HG02623 (cell line): ENCODE measurements at regions not wholly inside any gene's neighbourhood (a gene's known extent, or its start where the extent isn't known, plus 50 kb on each side); places are given as distances from the start of the nearest gene placed in this dataset.
"Not testable (repeated sequence)": the region's sequence is repeated elsewhere in the genome, so short reads cannot be mapped to it uniquely, and the experiment has no call there.

Experiments used
- ATAC-seq: cut with Tn5 transposase; IDR thresholded peaks from one replicate; pipeline ENCODE4 v1.9.1; 2021; ENCODE audit warnings: moderate library complexity; ENCODE audit not compliant: unreplicated experiment

- peak; percentile 41 for ATAC-seq
Observed at GRCh38 chr4:115956054-115956796, 842.8 kb upstream of the NDST4 start.

DNA sequence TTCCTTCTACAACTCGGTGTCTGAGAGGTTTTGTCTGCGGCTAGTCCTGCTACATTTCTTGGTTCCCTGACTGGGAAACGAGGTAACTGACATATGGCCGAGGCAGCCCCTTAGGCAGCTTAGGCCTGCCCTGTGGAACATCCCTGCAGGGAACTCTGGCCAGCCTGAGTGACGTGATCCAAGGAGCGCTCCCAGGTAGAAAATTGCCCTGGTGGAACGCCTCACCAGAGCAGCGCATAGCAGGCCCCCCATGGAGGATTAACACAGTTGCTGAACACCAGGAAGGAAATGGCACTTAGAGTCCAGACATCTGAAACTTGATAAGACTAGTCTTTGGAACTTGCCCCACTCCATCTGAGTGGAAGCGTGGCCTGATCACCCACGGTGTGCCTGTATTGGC is 837.4 kb upstream of the NDST4 start:
- no peak for ATAC-seq

- ATAC-seq, result not testable (repeated sequence)
Observed at GRCh38 chr4:115949974-115950743, 836.7 kb upstream of the NDST4 start.

GRCh38 chr4:115945026-115945425 is 831.6 kb upstream of the NDST4 start:
- ATAC-seq, result no peak

DNA sequence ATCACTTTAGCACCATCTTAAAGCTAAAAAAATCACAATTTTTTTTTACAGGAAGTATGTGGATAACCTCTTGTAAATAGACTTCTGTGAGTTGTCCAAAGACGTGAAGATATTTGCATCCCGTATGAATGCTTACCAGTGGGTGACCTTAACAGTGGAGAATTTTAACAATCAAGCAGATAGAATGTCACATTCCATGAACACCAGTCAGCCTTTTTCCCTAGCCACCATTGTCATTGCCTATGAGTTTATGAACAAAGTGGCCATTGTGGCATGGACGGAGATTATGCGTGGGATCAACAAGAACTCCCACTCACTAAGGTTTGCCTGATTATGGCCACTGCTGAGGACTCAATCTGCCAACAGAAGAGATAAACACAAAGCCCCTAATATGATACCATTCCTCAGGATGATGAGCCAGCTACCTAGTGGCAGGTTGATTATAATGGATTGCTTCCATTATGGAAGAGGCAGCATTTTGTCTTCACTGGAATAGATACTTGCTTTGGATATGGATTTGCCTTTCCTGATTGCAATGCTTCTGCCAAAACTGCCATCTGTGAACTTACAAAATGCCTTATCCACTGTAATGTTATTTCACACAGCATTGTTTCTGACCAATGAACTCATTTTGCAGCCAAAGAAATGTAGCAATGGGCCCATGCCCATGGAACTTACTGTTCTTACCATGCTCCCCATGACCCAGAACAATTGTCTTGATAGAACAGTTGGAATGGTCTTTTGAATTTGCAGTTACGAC is 830.9 kb upstream of the NDST4 start:
- ATAC-seq, result no peak

DNA sequence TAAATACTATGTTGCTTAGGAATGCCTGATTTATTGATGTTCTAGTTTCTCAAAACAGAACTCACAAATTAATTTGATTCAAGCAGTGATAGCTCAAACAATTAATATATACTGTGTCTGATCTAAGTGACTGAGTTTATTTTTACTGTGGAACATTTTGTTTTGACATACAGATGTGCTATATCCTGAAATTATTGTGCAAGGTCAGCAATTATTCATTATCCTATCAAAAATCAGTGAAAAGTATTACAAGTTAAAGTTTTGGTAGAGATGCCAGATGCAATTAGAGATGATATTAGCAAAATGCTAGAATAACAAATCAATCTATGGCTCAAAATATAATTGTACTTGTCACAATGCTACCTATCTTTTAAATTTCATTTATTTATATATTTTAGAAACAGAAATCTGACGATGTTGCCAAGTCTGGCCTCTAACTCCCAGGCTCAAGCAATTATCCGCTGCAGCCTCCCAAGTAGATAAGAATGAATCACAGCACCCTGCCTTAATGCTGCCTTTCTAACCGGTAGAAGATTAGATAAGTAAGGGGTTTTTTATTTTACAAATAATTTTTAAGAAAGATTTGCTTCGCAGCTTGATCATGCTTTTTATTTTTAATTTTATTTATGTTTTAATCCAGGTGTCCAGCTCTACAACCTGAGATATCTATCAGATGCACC is 825.5 kb upstream of the NDST4 start:
- ATAC-seq, result no peak

DNA sequence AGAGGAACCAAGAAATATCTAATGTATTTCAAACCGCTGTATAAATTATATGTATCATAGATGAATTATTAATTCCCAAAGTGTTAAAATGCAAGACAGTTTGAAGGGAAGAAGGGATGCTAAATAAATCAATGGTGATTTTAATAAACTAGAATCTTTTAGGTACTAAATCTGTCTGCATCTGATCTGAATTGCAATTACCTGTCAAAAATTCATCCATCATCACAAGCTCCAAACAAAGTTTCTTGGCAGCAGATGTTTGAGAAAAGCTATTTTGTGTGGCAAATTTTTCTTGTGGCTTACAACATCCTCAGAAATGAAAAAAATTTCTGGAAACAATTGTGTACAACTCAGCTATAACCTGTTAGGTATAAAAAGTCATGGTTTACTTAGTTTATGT is 816.0 kb upstream of the NDST4 start:
- ATAC-seq, result no peak

DNA sequence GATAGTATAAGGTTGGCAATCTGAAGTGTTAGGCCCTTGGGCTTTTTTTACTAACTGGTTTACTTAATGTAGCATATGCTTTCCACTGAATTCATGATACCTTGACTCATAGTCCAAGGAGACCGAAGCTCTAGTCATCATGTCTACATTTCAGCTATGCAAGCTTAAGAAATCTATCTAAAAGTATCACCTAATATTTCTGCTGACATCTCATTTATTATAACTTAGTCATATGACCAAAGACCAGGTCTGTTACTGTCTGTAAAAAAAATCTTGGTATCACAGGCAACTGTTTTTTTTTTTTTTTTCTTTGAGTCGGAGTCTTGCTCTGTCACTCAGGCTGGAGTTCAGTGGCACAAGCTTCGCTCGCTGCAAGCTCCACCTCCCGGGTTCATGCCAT is 814.0 kb upstream of the NDST4 start:
- no peak for ATAC-seq

DNA sequence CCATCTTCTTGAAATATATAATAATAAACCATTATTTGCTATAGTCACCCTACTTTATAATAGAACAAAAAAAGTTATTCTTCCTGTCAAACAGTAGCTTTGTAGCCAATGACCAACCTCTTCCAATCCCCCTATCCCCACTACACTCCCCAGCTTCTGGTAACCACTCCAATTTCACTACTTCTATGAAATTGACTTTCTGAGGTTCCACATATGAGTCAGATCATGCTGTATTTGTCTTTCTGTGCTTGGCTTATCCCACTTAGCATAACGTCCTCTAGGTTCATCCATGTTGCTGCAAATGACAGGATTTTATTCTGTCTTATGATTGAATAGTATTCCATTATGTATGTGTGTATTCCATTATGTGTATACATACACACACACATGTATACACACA is 809.7 kb upstream of the NDST4 start:
- no peak for ATAC-seq

DNA sequence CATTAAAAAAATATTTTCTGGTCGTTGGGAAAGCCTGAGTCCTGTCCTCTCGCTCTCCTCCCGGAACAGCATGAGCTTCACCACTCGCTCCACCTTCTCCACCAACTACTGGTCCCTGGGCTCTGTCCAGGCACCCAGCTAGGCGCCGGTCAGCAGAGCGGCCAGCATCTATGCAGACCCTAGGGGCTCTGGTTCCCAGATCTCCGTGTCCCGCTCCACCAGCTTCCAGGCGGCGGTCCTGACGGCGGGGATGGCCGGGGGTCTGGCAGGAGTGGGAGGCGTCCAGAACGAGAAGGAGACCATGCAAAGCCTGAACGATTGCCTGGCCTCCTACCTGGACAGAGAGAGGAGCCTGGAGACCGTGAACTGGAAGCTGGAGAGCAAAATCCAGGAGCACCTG is 807.2 kb upstream of the NDST4 start:
- ATAC-seq, result no peak

DNA sequence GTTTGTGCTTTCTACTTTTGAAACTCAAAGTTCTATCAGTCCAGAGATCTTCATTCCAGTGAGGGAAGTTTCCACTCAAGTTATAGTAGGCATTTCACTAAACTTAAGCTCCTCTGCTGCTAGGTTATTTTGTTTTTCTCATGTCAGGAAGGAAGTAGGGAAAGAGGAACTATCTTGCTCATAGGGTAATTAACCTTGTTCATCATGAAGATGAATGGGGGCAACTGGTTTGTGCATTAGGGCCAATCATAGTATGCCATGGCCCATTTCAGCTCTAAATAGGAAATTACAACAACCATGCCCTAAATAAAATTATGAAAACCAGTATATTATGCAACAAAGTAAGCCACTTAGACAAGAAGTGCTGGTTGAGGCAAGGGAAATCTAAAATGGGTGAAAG is 804.7 kb upstream of the NDST4 start:
- ATAC-seq, result no peak

- ATAC-seq, result no peak
Observed at GRCh38 chr4:115906428-115906827, 793.0 kb upstream of the NDST4 start.

GRCh38 chr4:115883847-115884246 is 770.4 kb upstream of the NDST4 start:
- ATAC-seq, result no peak

DNA sequence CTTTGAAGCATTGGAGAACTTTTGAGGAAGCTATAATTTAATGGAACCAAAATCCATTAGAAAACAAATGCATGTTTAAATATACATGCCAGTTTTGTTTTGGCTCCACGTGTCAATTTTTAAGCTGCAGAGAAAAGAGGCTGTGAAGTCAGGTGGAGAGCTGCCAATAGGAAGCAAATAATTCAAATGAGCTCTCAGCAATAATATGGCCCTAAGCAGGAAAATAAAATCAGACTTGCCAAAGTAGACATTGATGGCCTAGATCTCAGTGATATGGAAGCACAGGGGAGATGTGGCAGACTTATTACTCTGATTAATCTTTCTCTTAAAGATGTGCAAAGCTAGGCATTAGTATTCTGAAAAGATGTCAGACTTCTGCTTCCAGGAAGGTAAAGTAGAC is 769.8 kb upstream of the NDST4 start:
- ATAC-seq, result no peak

DNA sequence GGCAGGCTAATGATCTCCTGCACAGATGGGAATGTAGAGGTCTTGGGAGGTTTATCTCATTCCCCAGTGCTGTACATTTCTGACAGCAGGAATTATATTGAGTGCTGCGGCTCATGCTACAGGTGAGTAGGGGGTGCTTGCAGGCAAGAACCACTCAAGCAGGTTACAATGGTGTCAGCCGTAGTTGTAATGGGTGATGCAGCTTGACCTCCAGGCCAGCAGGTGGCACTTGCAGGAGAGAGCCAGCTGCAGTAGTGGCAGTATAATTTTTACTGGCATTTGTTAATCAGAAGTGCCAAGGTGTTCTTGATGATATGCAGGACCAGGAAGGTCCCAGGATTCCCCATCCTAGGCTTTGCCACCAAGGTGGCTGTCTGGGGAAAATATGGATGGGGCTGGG is 759.6 kb upstream of the NDST4 start:
- no peak for ATAC-seq

- no peak for ATAC-seq
Observed at GRCh38 chr4:115871596-115871995, 758.2 kb upstream of the NDST4 start.

DNA sequence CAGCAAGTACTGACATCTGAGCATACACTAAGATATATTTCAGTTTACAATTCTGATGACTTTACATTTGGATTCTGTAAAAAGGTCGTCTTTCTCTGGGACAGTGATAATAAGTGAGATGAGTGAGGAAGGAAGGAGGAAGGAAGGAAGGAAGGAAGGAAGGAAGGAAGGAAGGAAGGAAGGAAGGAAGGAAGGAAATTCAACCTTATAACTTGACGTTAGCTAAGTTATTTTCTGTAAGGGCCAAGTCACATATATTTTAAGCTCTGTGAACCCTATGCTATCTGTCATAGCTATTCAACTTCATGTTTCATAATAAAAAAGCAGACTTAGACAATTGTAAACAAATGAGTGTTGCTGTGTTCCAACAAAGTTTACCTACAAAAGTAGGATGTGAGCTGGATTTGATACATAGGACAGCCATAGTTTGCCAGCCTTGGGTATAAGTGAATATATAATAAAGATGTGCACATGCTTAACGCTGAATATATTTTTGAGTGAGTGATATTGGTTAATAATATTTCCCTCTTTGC is 753.0 kb upstream of the NDST4 start:
- no peak for ATAC-seq

DNA sequence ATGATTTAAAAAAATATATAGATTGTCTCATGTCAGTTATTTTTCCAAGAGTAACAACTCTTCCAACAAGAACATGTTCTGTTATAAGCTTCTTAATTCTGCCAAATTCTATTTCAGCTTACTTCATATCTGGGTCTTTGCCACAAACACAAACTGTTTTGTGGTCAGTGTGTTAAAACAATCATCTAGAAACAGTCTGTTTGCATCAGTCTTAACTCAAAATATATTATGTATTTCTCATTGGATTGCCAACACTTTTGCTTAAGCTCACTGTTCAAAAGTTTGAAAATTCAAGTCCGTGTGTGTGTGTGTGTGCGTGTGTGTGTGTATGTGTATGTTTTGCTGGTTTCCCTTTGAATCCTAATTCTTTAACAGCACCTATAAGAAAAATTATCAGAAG is 752.3 kb upstream of the NDST4 start:
- no peak for ATAC-seq

DNA sequence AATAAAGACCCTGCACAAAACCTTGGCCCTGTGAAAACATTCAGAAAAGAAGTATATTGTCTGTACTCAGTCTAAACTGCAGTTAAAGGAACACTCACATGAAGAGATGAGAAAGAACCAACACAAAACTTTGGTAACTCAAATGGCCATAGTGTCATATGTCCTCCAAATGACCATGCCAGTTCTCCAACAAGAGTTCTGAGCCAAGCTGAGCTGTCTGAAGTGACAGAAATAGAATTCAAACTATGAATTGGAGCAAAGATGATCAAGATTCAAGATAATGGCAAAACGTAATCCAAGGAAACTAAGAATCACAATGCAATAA is 739.3 kb upstream of the NDST4 start:
- no peak for ATAC-seq

DNA sequence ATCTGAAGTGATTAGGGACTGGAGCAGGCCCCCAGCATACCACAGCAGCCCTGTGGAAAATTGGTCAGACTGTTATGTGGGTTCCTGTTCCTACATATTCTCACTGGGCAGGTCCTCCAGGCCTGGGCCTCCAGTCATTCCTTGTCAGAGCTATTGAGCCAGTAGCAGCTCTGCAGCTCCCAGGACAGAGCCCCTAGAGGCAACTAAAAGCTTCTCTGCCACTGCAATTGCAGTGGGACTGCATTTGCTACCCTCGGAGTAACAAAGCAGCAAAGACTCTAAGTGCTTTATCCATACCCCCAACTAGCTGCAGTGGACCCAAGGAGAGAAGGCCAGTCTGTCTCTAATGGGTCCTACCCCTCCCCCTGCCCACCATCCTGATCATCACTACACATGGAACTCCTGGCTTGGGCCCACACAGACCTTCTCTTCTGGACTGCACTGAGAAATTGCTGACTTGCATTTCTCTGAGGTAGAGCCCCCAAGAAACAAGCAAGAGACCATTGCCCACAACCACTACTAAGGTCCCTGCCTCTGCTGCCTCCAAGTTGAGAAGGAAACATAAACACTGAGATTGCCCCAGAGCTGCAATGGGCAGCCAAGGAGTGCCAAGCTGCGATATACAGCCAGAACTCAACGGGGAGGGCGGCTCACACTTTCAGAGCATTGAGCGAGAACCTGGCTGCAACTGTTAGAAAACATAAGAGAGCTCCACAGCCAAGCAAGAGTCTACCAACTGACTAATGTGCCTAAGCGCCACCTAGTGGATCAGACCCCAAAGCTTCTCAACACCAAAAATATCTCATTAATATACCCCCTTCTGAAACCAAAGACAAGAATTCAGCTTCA is 738.7 kb upstream of the NDST4 start:
- ATAC-seq, result peak; percentile 66
